ENCODE measurements at regions not wholly inside any gene's neighbourhood (a gene's known extent, or its start where the extent isn't known, plus 50 kb on each side); places are given as distances from the start of the nearest gene placed in this dataset.

- no peak for TF ChIP-seq CTCF (IDR thresholded peaks at IDR 0.05; ENCODE audit: unreplicated experiment)
- no peak overlapping the region for H3K27ac Mint-ChIP-seq (ENCODE audit: unreplicated experiment)
- peaks cover 19% of the 10 kb centered on the region for H3K4me1 Mint-ChIP-seq (ENCODE audit: unreplicated experiment)
- peaks cover 2% of the 10 kb centered on the region for H3K27me3 Mint-ChIP-seq (ENCODE audit: unreplicated experiment)
- no peaks in the 10 kb centered on the region for H3K9me3 Mint-ChIP-seq (ENCODE audit: unreplicated experiment)
- peaks cover 5% of the 10 kb centered on the region for H3K36me3 Mint-ChIP-seq (ENCODE audit: low read depth, unreplicated experiment)
- DNase-seq (ENCODE audit: low spot score): no peak
- H3K4me3 Mint-ChIP-seq (ENCODE audit: unreplicated experiment): no peak overlapping the region
These were observed 176.4 kb downstream of the ETS2 start for GRCh38 chr21:38982096-38982495.

GRCh38 chr21:38980416-38981313, 174.9 kb downstream of the ETS2 start:
- H3K9me3 Mint-ChIP-seq (ENCODE audit: unreplicated experiment): no peaks in the 10 kb centered on the region
- H3K36me3 Mint-ChIP-seq (ENCODE audit: low read depth, unreplicated experiment): peaks cover 5% of the 10 kb centered on the region
- H3K27me3 Mint-ChIP-seq (ENCODE audit: unreplicated experiment): peaks cover 3% of the 10 kb centered on the region
- no peak for TF ChIP-seq CTCF (IDR thresholded peaks at IDR 0.05; ENCODE audit: unreplicated experiment)
- no peak overlapping the region for H3K27ac Mint-ChIP-seq (ENCODE audit: unreplicated experiment)
- H3K4me3 Mint-ChIP-seq (ENCODE audit: unreplicated experiment): no peak overlapping the region
- peaks cover 21% of the 10 kb centered on the region for H3K4me1 Mint-ChIP-seq (ENCODE audit: unreplicated experiment)
- no peak for DNase-seq (ENCODE audit: low spot score)

- Mint-ChIP-seq H3K27me3 (ENCODE audit: unreplicated experiment) (peaks cover 3% of the 10 kb centered on the region), H3K9me3 (ENCODE audit: unreplicated experiment) (no peaks in the 10 kb centered on the region), H3K4me3 (ENCODE audit: unreplicated experiment) (no peak overlapping the region), H3K36me3 (ENCODE audit: low read depth, unreplicated experiment) (peaks cover 5% of the 10 kb centered on the region), H3K27ac (ENCODE audit: unreplicated experiment) (no peak overlapping the region), H3K4me1 (ENCODE audit: unreplicated experiment) (peaks cover 21% of the 10 kb centered on the region)
- no peak for TF ChIP-seq CTCF (IDR thresholded peaks at IDR 0.05; ENCODE audit: unreplicated experiment)
- no peak for DNase-seq (ENCODE audit: low spot score)
These were observed 173.8 kb downstream of the ETS2 start for GRCh38 chr21:38979271-38980121.

GRCh38 chr21:38976900-38977299, 171.2 kb downstream of the ETS2 start:
- no peak for DNase-seq (ENCODE audit: low spot score)
- Mint-ChIP-seq H3K4me1 (ENCODE audit: unreplicated experiment) (peaks cover 22% of the 10 kb centered on the region), H3K27me3 (ENCODE audit: unreplicated experiment) (peaks cover 2% of the 10 kb centered on the region), H3K4me3 (ENCODE audit: unreplicated experiment) (no peak overlapping the region), H3K27ac (ENCODE audit: unreplicated experiment) (no peak overlapping the region), H3K9me3 (ENCODE audit: unreplicated experiment) (no peaks in the 10 kb centered on the region), H3K36me3 (ENCODE audit: low read depth, unreplicated experiment) (peaks cover 5% of the 10 kb centered on the region)
- TF ChIP-seq CTCF (IDR thresholded peaks at IDR 0.05; ENCODE audit: unreplicated experiment): no peak
